AG09319 (cell line): ENCODE measurements at regions not wholly inside any gene's neighbourhood (a gene's known extent, or its start where the extent isn't known, plus 50 kb on each side); places are given as distances from the start of the nearest gene placed in this dataset.

Source experiments
- DNase-seq: peaks from one replicate; pipeline ENCODE4 v3.0.0-alpha.2; 2010; ENCODE audit warnings: low read depth; ENCODE audit errors: extremely low read depth
- TF ChIP-seq, protein P1 (sequence below): IDR thresholded peaks from 2 replicates; pipeline ENCODE4 v1.5.1; 2011; ENCODE audit warnings: low read depth, mild to moderate bottlenecking, inconsistent platforms, low read length, moderate library complexity

GRCh38 chr7:18425838-18426445 is 69.6 kb upstream of the HDAC9 start:
- DNase-seq: no peak
- TF ChIP-seq, protein P1, sequence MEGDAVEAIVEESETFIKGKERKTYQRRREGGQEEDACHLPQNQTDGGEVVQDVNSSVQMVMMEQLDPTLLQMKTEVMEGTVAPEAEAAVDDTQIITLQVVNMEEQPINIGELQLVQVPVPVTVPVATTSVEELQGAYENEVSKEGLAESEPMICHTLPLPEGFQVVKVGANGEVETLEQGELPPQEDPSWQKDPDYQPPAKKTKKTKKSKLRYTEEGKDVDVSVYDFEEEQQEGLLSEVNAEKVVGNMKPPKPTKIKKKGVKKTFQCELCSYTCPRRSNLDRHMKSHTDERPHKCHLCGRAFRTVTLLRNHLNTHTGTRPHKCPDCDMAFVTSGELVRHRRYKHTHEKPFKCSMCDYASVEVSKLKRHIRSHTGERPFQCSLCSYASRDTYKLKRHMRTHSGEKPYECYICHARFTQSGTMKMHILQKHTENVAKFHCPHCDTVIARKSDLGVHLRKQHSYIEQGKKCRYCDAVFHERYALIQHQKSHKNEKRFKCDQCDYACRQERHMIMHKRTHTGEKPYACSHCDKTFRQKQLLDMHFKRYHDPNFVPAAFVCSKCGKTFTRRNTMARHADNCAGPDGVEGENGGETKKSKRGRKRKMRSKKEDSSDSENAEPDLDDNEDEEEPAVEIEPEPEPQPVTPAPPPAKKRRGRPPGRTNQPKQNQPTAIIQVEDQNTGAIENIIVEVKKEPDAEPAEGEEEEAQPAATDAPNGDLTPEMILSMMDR: no peak

DNA sequence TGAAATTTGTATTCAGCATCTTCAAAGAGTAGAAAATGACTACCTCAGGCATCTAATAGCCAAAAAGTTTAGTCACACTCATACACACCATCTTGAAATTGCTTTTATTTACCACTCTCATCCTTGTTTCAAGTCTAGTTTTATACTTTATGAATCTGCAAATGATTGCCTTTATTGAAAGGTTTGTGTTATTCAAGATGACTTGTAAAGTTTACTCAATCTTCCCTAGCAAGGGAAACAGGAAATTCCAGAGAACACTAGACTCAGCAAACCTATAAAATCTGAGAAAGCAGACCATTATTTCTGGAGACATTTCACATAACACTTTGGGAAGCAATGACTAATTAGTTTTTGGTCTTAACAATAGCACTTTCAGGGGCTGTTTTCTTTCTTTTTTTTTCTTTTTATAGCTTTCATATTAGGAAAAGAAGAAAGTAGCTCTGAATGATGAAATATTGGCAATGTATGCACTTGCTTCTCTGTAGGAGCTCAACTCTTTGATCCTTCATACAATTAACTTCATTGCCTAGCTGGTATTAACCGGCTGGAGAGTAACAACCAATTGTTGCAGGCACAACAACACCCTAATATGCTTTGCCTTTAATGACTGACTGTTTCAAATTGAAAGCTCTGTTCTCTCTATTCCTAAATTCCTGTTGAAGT is 68.9 kb upstream of the HDAC9 start:
- DNase-seq: no peak
- TF ChIP-seq, protein P1: no peak

GRCh38 chr7:18429547-18429946 is 66.0 kb upstream of the HDAC9 start:
- TF ChIP-seq, protein P1: no peak
- no peak for DNase-seq

DNA sequence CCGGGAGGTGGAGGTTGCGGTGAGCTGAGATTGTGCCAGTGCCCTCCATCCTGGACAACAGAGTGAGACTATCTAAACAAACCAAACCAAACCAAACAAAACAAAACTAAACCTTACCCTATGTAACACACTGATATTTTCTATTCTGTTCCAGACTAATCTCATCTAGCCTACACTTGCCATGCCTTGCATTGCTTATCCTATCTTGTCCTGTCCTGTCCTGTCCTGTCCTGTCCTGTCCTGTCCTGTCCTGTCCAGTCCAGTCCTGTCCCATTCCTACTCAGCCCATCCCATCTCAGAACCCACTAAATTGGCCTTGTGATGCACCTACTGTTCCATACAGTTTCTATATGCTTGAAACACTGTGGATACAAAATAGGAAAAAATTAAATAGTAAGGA is 64.7 kb upstream of the HDAC9 start:
- DNase-seq: no peak
- TF ChIP-seq, protein P1: no peak

- TF ChIP-seq, protein P1: no peak
Measured at GRCh38 chr7:18434171-18434570, 61.4 kb upstream of the HDAC9 start.

DNA sequence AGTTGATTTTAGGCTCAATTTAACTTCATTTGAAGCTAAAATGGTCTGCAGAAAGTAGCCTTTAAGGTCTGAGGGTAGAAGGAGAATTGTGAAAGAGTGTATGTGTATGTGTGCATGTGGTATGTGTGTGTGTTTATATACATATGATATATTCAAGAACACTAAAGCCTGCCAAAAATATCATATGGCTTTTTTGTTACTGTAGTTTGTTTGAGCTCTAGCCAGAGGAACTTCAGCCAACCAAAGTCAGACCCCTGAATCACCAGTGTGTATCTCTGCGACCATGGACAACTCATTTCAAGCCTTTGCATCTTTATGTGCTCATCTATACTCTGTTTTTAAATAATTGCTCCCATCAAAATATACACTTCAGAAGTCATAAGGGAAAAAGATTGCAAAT is 58.4 kb upstream of the HDAC9 start:
- TF ChIP-seq, protein P1: no peak
- no peak for DNase-seq

More at GRCh38 chr7:18434171-18434570, 61.4 kb upstream of the HDAC9 start:
- no peak for DNase-seq

DNA sequence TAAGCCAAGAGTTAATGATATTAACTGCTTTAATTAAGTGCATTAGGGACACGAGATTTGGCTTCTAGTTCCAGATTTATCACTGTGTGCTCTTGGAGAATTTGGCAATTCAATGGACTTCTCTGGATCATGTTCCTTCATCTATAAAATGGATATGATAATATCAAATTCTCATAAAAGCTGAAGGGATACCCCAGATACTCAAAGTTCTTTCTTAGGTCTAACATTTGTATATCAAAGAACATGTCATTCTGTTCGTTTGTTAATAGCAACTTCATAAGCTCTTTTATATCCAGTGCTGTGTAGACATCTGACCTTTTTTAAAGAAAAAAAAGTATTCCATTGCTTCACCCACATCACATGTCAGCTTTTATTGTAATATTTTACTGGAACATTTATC is 54.6 kb upstream of the HDAC9 start:
- no peak for DNase-seq
- TF ChIP-seq, protein P1: no peak
